ENCODE measurements at regions not wholly inside any gene's neighbourhood (a gene's known extent, or its start where the extent isn't known, plus 50 kb on each side); places are given as distances from the start of the nearest gene placed in this dataset.

GRCh38 chr16:87002717-87003413, 314.3 kb downstream of the C16orf95 start:
- no peaks in the 10 kb centered on the region for H3K36me3 ChIP-seq (ENCODE audit: control insufficient read depth in 1 of 2, insufficient read depth in 2 of 2, low read depth in 1 of 2, low read length in 2 of 2)

GRCh38 chr16:87003414-87003755, 313.8 kb downstream of the C16orf95 start:
- no peak overlapping the region for H3K4me2 ChIP-seq (ENCODE audit: low read length, poor library complexity, severe bottlenecking)
- H2AK5ac ChIP-seq (ENCODE audit: low read length, severe bottlenecking), result no peak overlapping the region
- no peak overlapping the region for H2AFZ ChIP-seq (ENCODE audit: low read depth, low read length)
- H3K79me1 ChIP-seq (replicated peaks; ENCODE audit: low read length, poor library complexity, severe bottlenecking), result no peaks in the 10 kb centered on the region
- H4K91ac ChIP-seq (ENCODE audit: low read length), result no peak overlapping the region
- 100% methylated on average over 1 of the region's 2 CpGs for WGBS
- no peak overlapping the region for H4K8ac ChIP-seq (ENCODE audit: low read length)
- H3K18ac ChIP-seq (ENCODE audit: low read depth in 1 of 2, low read length in 2 of 2), result no peak overlapping the region
- no peak overlapping the region for H3K4me3 ChIP-seq (ENCODE audit: insufficient read depth in 1 of 2, low read depth in 1 of 2, low read length in 2 of 2)
- H2BK120ac ChIP-seq (ENCODE audit: low read depth, low read length), result no peak overlapping the region
- H3K9ac ChIP-seq (ENCODE audit: low read length), result no peak overlapping the region
- H3K27ac ChIP-seq (ENCODE audit: low read length, poor library complexity, severe bottlenecking), result no peak overlapping the region
- H3K27me3 ChIP-seq (ENCODE audit: control insufficient read depth in 1 of 2, insufficient read depth in 1 of 2, low read length in 2 of 2), result peaks cover 0 to 20% of the 10 kb centered on the region in 2 experiments
- H3K9me3 ChIP-seq (ENCODE audit: control insufficient read depth, low read length), result peaks cover 4% of the 10 kb centered on the region
- H2BK5ac ChIP-seq (ENCODE audit: low read depth, low read length, poor library complexity, severe bottlenecking), result no peak overlapping the region
- no peak for DNase-seq
- H3K36me3 ChIP-seq (ENCODE audit: control insufficient read depth in 1 of 2, insufficient read depth in 2 of 2, low read depth in 1 of 2, low read length in 2 of 2), result no peaks in the 10 kb centered on the region
- H3K4ac ChIP-seq (ENCODE audit: low read depth in 1 of 2, low read length in 2 of 2), result no peak overlapping the region
- no peak overlapping the region for H2BK15ac ChIP-seq (ENCODE audit: low read depth, poor library complexity, severe bottlenecking)
- H2BK12ac ChIP-seq (ENCODE audit: low read length in 2 of 2), result no peak overlapping the region
- peaks cover 20% of the 10 kb centered on the region for H3K4me1 ChIP-seq (ENCODE audit: control insufficient read depth, insufficient read depth, low read depth, low read length)
- no peak overlapping the region for H3K23ac ChIP-seq (ENCODE audit: low read length in 2 of 2)
- H3K14ac ChIP-seq (ENCODE audit: low read length in 2 of 2), result no peak overlapping the region

More at GRCh38 chr16:87002717-87003413, 314.3 kb downstream of the C16orf95 start:
- H2AFZ ChIP-seq (ENCODE audit: low read depth, low read length), result no peak overlapping the region
- peaks cover 3% of the 10 kb centered on the region for H3K9me3 ChIP-seq (ENCODE audit: control insufficient read depth, low read length)
- H3K4me2 ChIP-seq (ENCODE audit: low read length, poor library complexity, severe bottlenecking), result no peak overlapping the region
- peak overlapping the region; percentile 21 for H4K91ac ChIP-seq (ENCODE audit: low read length)
- peaks cover 0 to 21% of the 10 kb centered on the region in 2 experiments for H3K27me3 ChIP-seq (ENCODE audit: control insufficient read depth in 1 of 2, insufficient read depth in 1 of 2, low read length in 2 of 2)
- no peak overlapping the region for H3K4ac ChIP-seq (ENCODE audit: low read depth in 1 of 2, low read length in 2 of 2)
- H3K4me1 ChIP-seq (ENCODE audit: control insufficient read depth, insufficient read depth, low read depth, low read length), result peaks cover 20% of the 10 kb centered on the region
- H3K9ac ChIP-seq (ENCODE audit: low read length), result no peak overlapping the region
- no peak overlapping the region for H2AK5ac ChIP-seq (ENCODE audit: low read length, severe bottlenecking)
- peak; percentile 44 for DNase-seq
- no peak overlapping the region for H2BK15ac ChIP-seq (ENCODE audit: low read depth, poor library complexity, severe bottlenecking)
- H2BK120ac ChIP-seq (ENCODE audit: low read depth, low read length), result no peak overlapping the region
- H3K18ac ChIP-seq (ENCODE audit: low read depth in 1 of 2, low read length in 2 of 2), result no peak overlapping the region
- no peak overlapping the region for H2BK12ac ChIP-seq (ENCODE audit: low read length in 2 of 2)
- H3K14ac ChIP-seq (ENCODE audit: low read length in 2 of 2), result no peak overlapping the region
- no peak overlapping the region for H3K4me3 ChIP-seq (ENCODE audit: insufficient read depth in 1 of 2, low read depth in 1 of 2, low read length in 2 of 2)
- H3K23ac ChIP-seq (ENCODE audit: low read length in 2 of 2), result no peak overlapping the region
- H3K79me1 ChIP-seq (replicated peaks; ENCODE audit: low read length, poor library complexity, severe bottlenecking), result no peaks in the 10 kb centered on the region
- H4K8ac ChIP-seq (ENCODE audit: low read length), result no peak overlapping the region
- H2BK5ac ChIP-seq (ENCODE audit: low read depth, low read length, poor library complexity, severe bottlenecking), result no peak overlapping the region
- no peak overlapping the region for H3K27ac ChIP-seq (ENCODE audit: low read length, poor library complexity, severe bottlenecking)

- Histone ChIP-seq H2BK12ac (ENCODE audit: low read length in 2 of 2) (no peak overlapping the region), H4K8ac (ENCODE audit: low read length) (no peak overlapping the region), H2AK5ac (ENCODE audit: low read length, severe bottlenecking) (no peak overlapping the region), H2BK120ac (ENCODE audit: low read depth, low read length) (no peak overlapping the region), H3K14ac (ENCODE audit: low read length in 2 of 2) (no peak overlapping the region), H3K9me3 (ENCODE audit: control insufficient read depth, low read length) (peaks cover 9% of the 10 kb centered on the region), H3K4ac (ENCODE audit: low read depth in 1 of 2, low read length in 2 of 2) (no peak overlapping the region), H3K4me2 (ENCODE audit: low read length, poor library complexity, severe bottlenecking) (no peak overlapping the region), H3K27ac (ENCODE audit: low read length, poor library complexity, severe bottlenecking) (no peak overlapping the region), H3K27me3 (ENCODE audit: control insufficient read depth in 1 of 2, insufficient read depth in 1 of 2, low read length in 2 of 2) (peaks cover 0 to 31% of the 10 kb centered on the region in 2 experiments), H3K18ac (ENCODE audit: low read depth in 1 of 2, low read length in 2 of 2) (no peak overlapping the region), H4K91ac (ENCODE audit: low read length) (no peak overlapping the region), H3K9ac (ENCODE audit: low read length) (no peak overlapping the region), H2BK5ac (ENCODE audit: low read depth, low read length, poor library complexity, severe bottlenecking) (no peak overlapping the region), H3K4me1 (ENCODE audit: control insufficient read depth, insufficient read depth, low read depth, low read length) (peaks cover 15% of the 10 kb centered on the region), H3K36me3 (ENCODE audit: control insufficient read depth in 1 of 2, insufficient read depth in 2 of 2, low read depth in 1 of 2, low read length in 2 of 2) (no peaks in the 10 kb centered on the region), H3K4me3 (ENCODE audit: insufficient read depth in 1 of 2, low read depth in 1 of 2, low read length in 2 of 2) (no peak overlapping the region), H3K79me1 (replicated peaks; ENCODE audit: low read length, poor library complexity, severe bottlenecking) (no peaks in the 10 kb centered on the region), H2BK15ac (ENCODE audit: low read depth, poor library complexity, severe bottlenecking) (no peak overlapping the region), H3K23ac (ENCODE audit: low read length in 2 of 2) (no peak overlapping the region), H2AFZ (ENCODE audit: low read depth, low read length) (no peak overlapping the region)
- WGBS, result 92% methylated on average over 6 of the region's 6 CpGs
- no peak for DNase-seq
Observed at GRCh38 chr16:87006021-87006420, 311.2 kb downstream of the C16orf95 start.

- Histone ChIP-seq H4K8ac (ENCODE audit: low read length) (no peak overlapping the region), H3K4me3 (ENCODE audit: insufficient read depth in 1 of 2, low read depth in 1 of 2, low read length in 2 of 2) (no peak overlapping the region), H3K4me2 (ENCODE audit: low read length, poor library complexity, severe bottlenecking) (no peak overlapping the region), H3K18ac (ENCODE audit: low read depth in 1 of 2, low read length in 2 of 2) (no peak overlapping the region), H3K23ac (ENCODE audit: low read length in 2 of 2) (peak overlapping the region in 1 of 2 experiments; percentile 3), H3K27ac (ENCODE audit: low read length, poor library complexity, severe bottlenecking) (no peak overlapping the region), H2AK5ac (ENCODE audit: low read length, severe bottlenecking) (no peak overlapping the region), H4K91ac (ENCODE audit: low read length) (no peak overlapping the region), H2AFZ (ENCODE audit: low read depth, low read length) (no peak overlapping the region), H3K36me3 (ENCODE audit: control insufficient read depth in 1 of 2, insufficient read depth in 2 of 2, low read depth in 1 of 2, low read length in 2 of 2) (no peaks in the 10 kb centered on the region), H3K27me3 (ENCODE audit: control insufficient read depth in 1 of 2, insufficient read depth in 1 of 2, low read length in 2 of 2) (peaks cover 0 to 30% of the 10 kb centered on the region in 2 experiments), H3K4ac (ENCODE audit: low read depth in 1 of 2, low read length in 2 of 2) (no peak overlapping the region), H3K9me3 (ENCODE audit: control insufficient read depth, low read length) (peaks cover 9% of the 10 kb centered on the region), H3K14ac (ENCODE audit: low read length in 2 of 2) (no peak overlapping the region), H2BK5ac (ENCODE audit: low read depth, low read length, poor library complexity, severe bottlenecking) (no peak overlapping the region), H3K79me1 (replicated peaks; ENCODE audit: low read length, poor library complexity, severe bottlenecking) (no peaks in the 10 kb centered on the region), H2BK15ac (ENCODE audit: low read depth, poor library complexity, severe bottlenecking) (no peak overlapping the region), H3K9ac (ENCODE audit: low read length) (no peak overlapping the region), H3K4me1 (ENCODE audit: control insufficient read depth, insufficient read depth, low read depth, low read length) (peaks cover 15% of the 10 kb centered on the region), H2BK120ac (ENCODE audit: low read depth, low read length) (no peak overlapping the region), H2BK12ac (ENCODE audit: low read length in 2 of 2) (no peak overlapping the region)
- WGBS, result 81% methylated on average over 10 of the region's 12 CpGs
- DNase-seq, result no peak
Observed at GRCh38 chr16:87006789-87007745, 310.1 kb downstream of the C16orf95 start.

Measured in mesenchymal stem cell (in vitro differentiated cells and primary cell).